ENCODE measurements at regions not wholly inside any gene's neighbourhood (a gene's known extent, or its start where the extent isn't known, plus 50 kb on each side); places are given as distances from the start of the nearest gene placed in this dataset.

DNA sequence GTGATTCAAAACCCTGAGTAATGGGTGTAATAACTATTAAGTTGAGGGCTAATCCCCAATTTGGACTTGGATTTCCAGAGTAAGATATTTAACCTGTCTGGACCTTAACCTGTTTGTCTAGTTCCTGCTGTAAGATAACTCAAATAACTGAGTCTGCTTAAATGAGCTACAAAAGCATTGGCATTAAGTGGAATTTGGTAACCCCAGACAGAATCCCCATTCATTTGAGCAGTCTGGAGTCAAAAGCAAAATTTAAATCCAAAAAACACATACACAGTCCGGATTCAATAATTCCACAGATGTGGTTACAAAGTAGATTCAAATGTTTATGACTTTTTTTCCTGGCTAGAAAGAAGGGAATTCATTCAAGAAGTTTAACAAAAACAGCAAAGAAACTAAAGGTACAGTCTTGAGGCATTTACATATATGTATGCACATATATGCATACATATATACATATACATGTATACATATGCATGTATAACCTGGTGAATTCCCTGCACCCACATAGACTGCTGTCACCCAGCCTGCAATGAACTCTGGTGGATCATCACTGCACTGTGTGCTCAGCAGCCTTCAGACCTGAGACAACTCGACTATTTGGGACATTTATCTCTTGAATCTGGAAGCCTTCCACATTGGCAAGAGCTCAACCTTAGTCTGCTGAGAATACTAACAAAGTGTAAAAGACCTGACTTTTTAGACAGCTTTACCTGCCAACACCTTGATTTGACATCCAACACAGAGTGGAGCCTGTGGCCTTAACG lies 205.4 kb downstream of the LURAP1L start:
- TF ChIP-seq, protein P1, sequence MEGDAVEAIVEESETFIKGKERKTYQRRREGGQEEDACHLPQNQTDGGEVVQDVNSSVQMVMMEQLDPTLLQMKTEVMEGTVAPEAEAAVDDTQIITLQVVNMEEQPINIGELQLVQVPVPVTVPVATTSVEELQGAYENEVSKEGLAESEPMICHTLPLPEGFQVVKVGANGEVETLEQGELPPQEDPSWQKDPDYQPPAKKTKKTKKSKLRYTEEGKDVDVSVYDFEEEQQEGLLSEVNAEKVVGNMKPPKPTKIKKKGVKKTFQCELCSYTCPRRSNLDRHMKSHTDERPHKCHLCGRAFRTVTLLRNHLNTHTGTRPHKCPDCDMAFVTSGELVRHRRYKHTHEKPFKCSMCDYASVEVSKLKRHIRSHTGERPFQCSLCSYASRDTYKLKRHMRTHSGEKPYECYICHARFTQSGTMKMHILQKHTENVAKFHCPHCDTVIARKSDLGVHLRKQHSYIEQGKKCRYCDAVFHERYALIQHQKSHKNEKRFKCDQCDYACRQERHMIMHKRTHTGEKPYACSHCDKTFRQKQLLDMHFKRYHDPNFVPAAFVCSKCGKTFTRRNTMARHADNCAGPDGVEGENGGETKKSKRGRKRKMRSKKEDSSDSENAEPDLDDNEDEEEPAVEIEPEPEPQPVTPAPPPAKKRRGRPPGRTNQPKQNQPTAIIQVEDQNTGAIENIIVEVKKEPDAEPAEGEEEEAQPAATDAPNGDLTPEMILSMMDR (tag by site-specific recombination; IDR thresholded peaks at IDR 0.05): no peak
- TF ChIP-seq REPIN1 (tag by site-specific recombination; IDR thresholded peaks at IDR 0.05; ENCODE audit: low read depth) (no peak), ZNF274 (IDR thresholded peaks at IDR 0.05; ENCODE audit: low read length) (no peak), ZNF274 (tag by site-specific recombination; IDR thresholded peaks at IDR 0.05; ENCODE audit: borderline replicate concordance) (no peak), ZFP3 (tag by site-specific recombination; IDR thresholded peaks at IDR 0.05; ENCODE audit: low read depth) (no peak), ZIC2 (tag by site-specific recombination; IDR thresholded peaks at IDR 0.05) (no peak), ZNF830 (tag by site-specific recombination; IDR thresholded peaks at IDR 0.05; ENCODE audit: low read depth) (no peak), ZNF138 (tag by site-specific recombination; IDR thresholded peaks at IDR 0.05; ENCODE audit: borderline replicate concordance) (no peak), ZNF24 (tag by site-specific recombination; IDR thresholded peaks at IDR 0.05) (no peak)
- TF ChIP-seq, protein P2, sequence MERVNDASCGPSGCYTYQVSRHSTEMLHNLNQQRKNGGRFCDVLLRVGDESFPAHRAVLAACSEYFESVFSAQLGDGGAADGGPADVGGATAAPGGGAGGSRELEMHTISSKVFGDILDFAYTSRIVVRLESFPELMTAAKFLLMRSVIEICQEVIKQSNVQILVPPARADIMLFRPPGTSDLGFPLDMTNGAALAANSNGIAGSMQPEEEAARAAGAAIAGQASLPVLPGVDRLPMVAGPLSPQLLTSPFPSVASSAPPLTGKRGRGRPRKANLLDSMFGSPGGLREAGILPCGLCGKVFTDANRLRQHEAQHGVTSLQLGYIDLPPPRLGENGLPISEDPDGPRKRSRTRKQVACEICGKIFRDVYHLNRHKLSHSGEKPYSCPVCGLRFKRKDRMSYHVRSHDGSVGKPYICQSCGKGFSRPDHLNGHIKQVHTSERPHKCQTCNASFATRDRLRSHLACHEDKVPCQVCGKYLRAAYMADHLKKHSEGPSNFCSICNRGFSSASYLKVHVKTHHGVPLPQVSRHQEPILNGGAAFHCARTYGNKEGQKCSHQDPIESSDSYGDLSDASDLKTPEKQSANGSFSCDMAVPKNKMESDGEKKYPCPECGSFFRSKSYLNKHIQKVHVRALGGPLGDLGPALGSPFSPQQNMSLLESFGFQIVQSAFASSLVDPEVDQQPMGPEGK (tag by site-specific recombination; IDR thresholded peaks at IDR 0.05): no peak
- TF ChIP-seq, protein P3, sequence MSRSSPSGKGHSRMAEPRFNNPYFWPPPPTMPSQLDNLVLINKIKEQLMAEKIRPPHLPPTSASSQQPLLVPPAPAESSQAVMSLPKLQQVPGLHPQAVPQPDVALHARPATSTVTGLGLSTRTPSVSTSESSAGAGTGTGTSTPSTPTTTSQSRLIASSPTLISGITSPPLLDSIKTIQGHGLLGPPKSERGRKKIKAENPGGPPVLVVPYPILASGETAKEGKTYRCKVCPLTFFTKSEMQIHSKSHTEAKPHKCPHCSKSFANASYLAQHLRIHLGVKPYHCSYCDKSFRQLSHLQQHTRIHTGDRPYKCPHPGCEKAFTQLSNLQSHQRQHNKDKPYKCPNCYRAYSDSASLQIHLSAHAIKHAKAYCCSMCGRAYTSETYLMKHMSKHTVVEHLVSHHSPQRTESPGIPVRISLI (tag by site-specific recombination; IDR thresholded peaks at IDR 0.05): no peak
- TF ChIP-seq, protein P4, sequence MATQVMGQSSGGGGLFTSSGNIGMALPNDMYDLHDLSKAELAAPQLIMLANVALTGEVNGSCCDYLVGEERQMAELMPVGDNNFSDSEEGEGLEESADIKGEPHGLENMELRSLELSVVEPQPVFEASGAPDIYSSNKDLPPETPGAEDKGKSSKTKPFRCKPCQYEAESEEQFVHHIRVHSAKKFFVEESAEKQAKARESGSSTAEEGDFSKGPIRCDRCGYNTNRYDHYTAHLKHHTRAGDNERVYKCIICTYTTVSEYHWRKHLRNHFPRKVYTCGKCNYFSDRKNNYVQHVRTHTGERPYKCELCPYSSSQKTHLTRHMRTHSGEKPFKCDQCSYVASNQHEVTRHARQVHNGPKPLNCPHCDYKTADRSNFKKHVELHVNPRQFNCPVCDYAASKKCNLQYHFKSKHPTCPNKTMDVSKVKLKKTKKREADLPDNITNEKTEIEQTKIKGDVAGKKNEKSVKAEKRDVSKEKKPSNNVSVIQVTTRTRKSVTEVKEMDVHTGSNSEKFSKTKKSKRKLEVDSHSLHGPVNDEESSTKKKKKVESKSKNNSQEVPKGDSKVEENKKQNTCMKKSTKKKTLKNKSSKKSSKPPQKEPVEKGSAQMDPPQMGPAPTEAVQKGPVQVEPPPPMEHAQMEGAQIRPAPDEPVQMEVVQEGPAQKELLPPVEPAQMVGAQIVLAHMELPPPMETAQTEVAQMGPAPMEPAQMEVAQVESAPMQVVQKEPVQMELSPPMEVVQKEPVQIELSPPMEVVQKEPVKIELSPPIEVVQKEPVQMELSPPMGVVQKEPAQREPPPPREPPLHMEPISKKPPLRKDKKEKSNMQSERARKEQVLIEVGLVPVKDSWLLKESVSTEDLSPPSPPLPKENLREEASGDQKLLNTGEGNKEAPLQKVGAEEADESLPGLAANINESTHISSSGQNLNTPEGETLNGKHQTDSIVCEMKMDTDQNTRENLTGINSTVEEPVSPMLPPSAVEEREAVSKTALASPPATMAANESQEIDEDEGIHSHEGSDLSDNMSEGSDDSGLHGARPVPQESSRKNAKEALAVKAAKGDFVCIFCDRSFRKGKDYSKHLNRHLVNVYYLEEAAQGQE (tag by site-specific recombination; IDR thresholded peaks at IDR 0.05): no peak
- TF ChIP-seq, protein P5, sequence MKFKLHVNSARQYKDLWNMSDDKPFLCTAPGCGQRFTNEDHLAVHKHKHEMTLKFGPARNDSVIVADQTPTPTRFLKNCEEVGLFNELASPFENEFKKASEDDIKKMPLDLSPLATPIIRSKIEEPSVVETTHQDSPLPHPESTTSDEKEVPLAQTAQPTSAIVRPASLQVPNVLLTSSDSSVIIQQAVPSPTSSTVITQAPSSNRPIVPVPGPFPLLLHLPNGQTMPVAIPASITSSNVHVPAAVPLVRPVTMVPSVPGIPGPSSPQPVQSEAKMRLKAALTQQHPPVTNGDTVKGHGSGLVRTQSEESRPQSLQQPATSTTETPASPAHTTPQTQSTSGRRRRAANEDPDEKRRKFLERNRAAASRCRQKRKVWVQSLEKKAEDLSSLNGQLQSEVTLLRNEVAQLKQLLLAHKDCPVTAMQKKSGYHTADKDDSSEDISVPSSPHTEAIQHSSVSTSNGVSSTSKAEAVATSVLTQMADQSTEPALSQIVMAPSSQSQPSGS (tag by site-specific recombination; IDR thresholded peaks at IDR 0.05; ENCODE audit: low read depth): no peak
- TF ChIP-seq, protein P6, sequence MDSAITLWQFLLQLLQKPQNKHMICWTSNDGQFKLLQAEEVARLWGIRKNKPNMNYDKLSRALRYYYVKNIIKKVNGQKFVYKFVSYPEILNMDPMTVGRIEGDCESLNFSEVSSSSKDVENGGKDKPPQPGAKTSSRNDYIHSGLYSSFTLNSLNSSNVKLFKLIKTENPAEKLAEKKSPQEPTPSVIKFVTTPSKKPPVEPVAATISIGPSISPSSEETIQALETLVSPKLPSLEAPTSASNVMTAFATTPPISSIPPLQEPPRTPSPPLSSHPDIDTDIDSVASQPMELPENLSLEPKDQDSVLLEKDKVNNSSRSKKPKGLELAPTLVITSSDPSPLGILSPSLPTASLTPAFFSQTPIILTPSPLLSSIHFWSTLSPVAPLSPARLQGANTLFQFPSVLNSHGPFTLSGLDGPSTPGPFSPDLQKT (IDR thresholded peaks at IDR 0.05; ENCODE audit: borderline replicate concordance, low read depth, low read length): no peak
